HepG2 (cell line): ENCODE measurements at regions not wholly inside any gene's neighbourhood (a gene's known extent, or its start where the extent isn't known, plus 50 kb on each side); places are given as distances from the start of the nearest gene placed in this dataset.

ENCODE experiments used
- ATAC-seq: fragments of 200-7000 bp; cut with Tn5 transposase; 3 replicates; pipeline ENCODE4 v1.9.1; 2020; ENCODE audit warnings: mild to moderate bottlenecking, moderate library complexity
- BruUV-seq: library from RNA; stranded (reverse); fragments of 400-500 nt; replicated peaks from 2 replicates; lab custom pipeline; 2021; lab: Mats Ljungman, UMichigan
- CTCF ChIA-PET: fragments of 300-600 bp; formaldehyde crosslinking; extraction: SDS; loops from one replicate; lab custom pipeline; 2021; ENCODE audit warnings: low total read pairs, inconsistent platforms, low intra/inter-chr PET ratio; lab: Yijun Ruan, JAX
- POLR2A ChIA-PET: fragments of 350-600 bp; sonication (Branson Sonifier 250); formaldehyde crosslinking; loops from one replicate; lab custom pipeline; 2020; ENCODE audit warnings: antibody characterized with exemption, inconsistent platforms; lab: Yijun Ruan, JAX
- DNase-seq: peaks from one replicate; pipeline ENCODE4 v3.0.0-alpha.2; 2015; ENCODE audit warnings: low spot score
- FAIRE-seq: peaks from 3 replicates; lab custom pipeline; 2011; peaks lifted over from hg19 to GRCh38; lab: Jason Lieb, UNC
- H2AFZ ChIP-seq: one replicate; pipeline ENCODE4 v1.6.1; 2011; ENCODE audit warnings: low read length, inconsistent platforms
- H3K27ac ChIP-seq: fragments of 300-600 bp; 3 replicates; pipeline ENCODE4 v1.8.0; 2011; ENCODE audit warnings: mixed run types, mild to moderate bottlenecking, mixed read lengths, low read length, inconsistent platforms; ENCODE audit not compliant: insufficient read depth; ENCODE audit errors: extremely low read length
- H3K27me3 ChIP-seq, 2 experiments: fragments of 200-600 bp in 1 of 2; 2 replicates in 1 of 2; 3 replicates in 1 of 2; pipeline versions ENCODE4 v1.6.0 to v1.8.0; 2011; ENCODE audit warnings: low read length in 2 of 2, mild to moderate bottlenecking in 2 of 2, moderate library complexity in 2 of 2, inconsistent platforms in 1 of 2; ENCODE audit not compliant: insufficient read depth in 2 of 2, control insufficient read depth in 1 of 2
- H3K36me3 ChIP-seq, 2 experiments: fragments of 200-600 bp in 1 of 2; replicated peaks in 1 of 2; 2 replicates in 1 of 2; 3 replicates in 1 of 2; pipeline versions ENCODE4 v1.5.1 to v1.8.0; 2011; ENCODE audit warnings: low read length in 2 of 2, inconsistent platforms in 1 of 2; ENCODE audit not compliant: insufficient read depth in 2 of 2, control insufficient read depth in 1 of 2
- H3K4me1 ChIP-seq: 2 replicates; pipeline ENCODE4 v1.5.1; 2012; ENCODE audit warnings: low read length, inconsistent platforms; ENCODE audit not compliant: insufficient read depth
- H3K4me2 ChIP-seq: 2 replicates; pipeline ENCODE4 v1.6.0; 2011; ENCODE audit warnings: low read depth, low read length, inconsistent platforms
- H3K4me3 ChIP-seq, 3 experiments: fragments of 200-600 bp in 1 of 3; sonication (generic), shearing (Covaris generic) in 1 of 3; replicated peaks in 1 of 3; 2 replicates each; pipeline ENCODE4 v1.5.1; 2011 to 2016; ENCODE audit warnings: low read length in 3 of 3, inconsistent platforms in 2 of 3, low read depth in 2 of 3, mild to moderate bottlenecking in 2 of 3, control low read depth in 1 of 3, mixed read lengths in 1 of 3; ENCODE audit not compliant: insufficient read depth in 1 of 3
- H3K79me2 ChIP-seq: one replicate; pipeline ENCODE4 v1.6.1; 2011; ENCODE audit warnings: low read length, inconsistent platforms; ENCODE audit not compliant: insufficient read depth
- H3K9ac ChIP-seq: 2 replicates; pipeline ENCODE4 v1.6.0; 2011; ENCODE audit warnings: mild to moderate bottlenecking, low read depth, low read length, inconsistent platforms; ENCODE audit not compliant: insufficient read depth
- H3K9me3 ChIP-seq: 2 replicates; pipeline ENCODE4 v1.5.1; 2012; ENCODE audit warnings: mild to moderate bottlenecking, low read length
- H4K20me1 ChIP-seq: 2 replicates; pipeline ENCODE4 v1.6.0; 2011; ENCODE audit warnings: inconsistent platforms, mild to moderate bottlenecking, low read length, moderate library complexity; ENCODE audit not compliant: insufficient read depth
- ARNTL ChIP-seq: sonication (generic); formaldehyde crosslinking; IDR thresholded peaks from 2 replicates; pipeline ENCODE4 v1.4.0; 2020; ENCODE audit warnings: mild to moderate bottlenecking, missing genetic modification reagents
- ZNF235 ChIP-seq: sonication (generic); formaldehyde crosslinking; IDR thresholded peaks from 2 replicates; pipeline ENCODE4 v1.8.1; 2023; ENCODE audit warnings: mild to moderate bottlenecking, missing genetic modification reagents, borderline replicate concordance
- ZNF30 ChIP-seq: sonication (generic); formaldehyde crosslinking; IDR thresholded peaks from 2 replicates; pipeline ENCODE4 v1.5.0; 2020; ENCODE audit warnings: mild to moderate bottlenecking, missing genetic modification reagents
- ZNF34 ChIP-seq: sonication (generic); formaldehyde crosslinking; IDR thresholded peaks from 2 replicates; pipeline ENCODE4 v1.4.0; 2020; ENCODE audit warnings: mild to moderate bottlenecking, missing genetic modification reagents, borderline replicate concordance
- ZNF792 ChIP-seq: IDR thresholded peaks from 2 replicates; pipeline ENCODE4 v1.6.1; 2016
- WGBS: methylation state at CpG from one replicate; pipeline ENCODE4 v1.1.6; 2017; ENCODE audit warnings: low lambda C conversion rate; 5-methylcytosine and 5-hydroxymethylcytosine counted together
- in situ Hi-C: cut with HindIII; loops from 2 replicates; pipeline ENCODE4 v1.10.0; 2017; ENCODE audit warnings: low pct_unique_long_range_greater_than_20kb; ENCODE audit not compliant: extremely low pct_ligation_motif_present
- intact Hi-C: fragments of 100-400 bp; cut with micrococcal nuclease; formaldehyde crosslinking; loops from one replicate; pipeline ENCODE4 v1.10.0; 2022; ENCODE audit not compliant: unreplicated experiment
- TF ChIP-seq, protein P1 (sequence below): sonication (generic); formaldehyde crosslinking; IDR thresholded peaks from 2 replicates; pipeline ENCODE4 v1.4.0; 2020; ENCODE audit warnings: missing genetic modification reagents, borderline replicate concordance
- TF ChIP-seq, protein P2 (sequence below): sonication (generic); formaldehyde crosslinking; IDR thresholded peaks from 2 replicates; pipeline ENCODE4 v1.4.0; 2020; ENCODE audit warnings: missing genetic modification reagents
- TF ChIP-seq, protein P3 (sequence below), 2 experiments: IDR thresholded peaks; 2 replicates each; pipeline ENCODE4 v1.6.1; 2011 to 2012; ENCODE audit warnings: low read length in 2 of 2, borderline replicate concordance in 1 of 2, low read depth in 1 of 2, mild to moderate bottlenecking in 1 of 2, moderate library complexity in 1 of 2

DNA sequence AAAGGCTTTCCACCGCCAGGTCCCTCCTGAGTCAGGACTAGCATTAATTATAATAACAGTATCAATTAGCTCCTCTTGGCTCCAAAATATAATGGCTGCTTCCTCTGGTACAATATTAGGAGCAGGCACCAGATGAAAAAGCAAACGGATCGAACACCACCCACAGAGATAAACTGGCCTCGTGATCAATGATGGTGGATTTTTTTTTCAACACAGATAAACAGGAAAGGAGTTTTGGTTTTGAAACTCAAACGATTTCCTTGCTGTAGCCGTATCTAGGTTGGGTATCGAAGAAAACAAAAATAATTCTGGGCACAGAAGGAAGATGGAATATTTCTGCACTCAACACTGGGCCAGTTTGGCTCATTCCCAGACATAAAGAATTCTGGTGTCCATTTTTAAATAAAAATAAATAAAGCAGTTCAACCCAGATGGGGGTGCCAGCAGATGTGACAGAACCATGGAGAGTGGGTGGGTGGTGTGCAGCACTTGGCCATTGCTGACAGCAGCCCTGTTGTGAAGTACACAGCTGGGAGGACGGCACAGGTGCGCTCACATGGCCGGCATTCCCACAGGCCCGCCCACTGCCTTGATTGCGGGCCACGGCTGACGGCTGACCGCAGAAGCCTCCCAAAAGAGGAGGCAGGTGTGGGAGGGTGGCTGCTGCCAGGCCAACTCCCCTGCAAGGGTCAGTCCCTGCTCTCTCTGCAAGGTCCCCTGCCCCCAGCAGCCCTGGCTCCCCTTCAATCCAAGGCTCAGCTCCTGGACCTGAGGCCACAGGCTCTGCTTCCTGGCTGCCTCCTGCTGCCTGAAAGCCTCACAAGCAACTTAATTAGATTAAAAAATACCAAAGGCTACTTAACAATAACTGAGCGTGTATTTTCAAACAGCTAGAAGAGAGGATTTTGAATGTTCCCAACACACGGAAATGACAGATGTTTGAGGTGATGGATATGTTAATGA is 351.9 kb upstream of the ID2 start:
- Histone ChIP-seq H3K4me2 (no peak overlapping the region), H3K27ac (no peak overlapping the region), H3K27me3 (peaks cover 0 to 9% of the 10 kb centered on the region in 2 experiments; a peak in 2 of 5 replicates), H2AFZ (no peak overlapping the region), H3K4me1 (peaks cover 5% of the 10 kb centered on the region; the same call in 1 of the 2 replicates), H3K4me3 (no peak overlapping the region), H3K9me3 (no peaks in the 10 kb centered on the region), H4K20me1 (no peaks in the 10 kb centered on the region), H3K79me2 (no peaks in the 10 kb centered on the region), H3K36me3 (no peaks in the 10 kb centered on the region), H3K9ac (no peak overlapping the region)
- FAIRE-seq (no peak), DNase-seq (no peak), ATAC-seq (no peak)
- intact Hi-C loops (no loop called here), in situ Hi-C loops (no loop called here)
- POLR2A ChIA-PET, result no interaction called here
- CTCF ChIA-PET, result no interaction called here
- WGBS, result 50% methylated on average over 10 of the region's 17 CpGs
- no TSS peak for BruUV-seq
- no peak for TF ChIP-seq ZNF30 (CRISPR knock-in tag)
- TF ChIP-seq, protein P1, sequence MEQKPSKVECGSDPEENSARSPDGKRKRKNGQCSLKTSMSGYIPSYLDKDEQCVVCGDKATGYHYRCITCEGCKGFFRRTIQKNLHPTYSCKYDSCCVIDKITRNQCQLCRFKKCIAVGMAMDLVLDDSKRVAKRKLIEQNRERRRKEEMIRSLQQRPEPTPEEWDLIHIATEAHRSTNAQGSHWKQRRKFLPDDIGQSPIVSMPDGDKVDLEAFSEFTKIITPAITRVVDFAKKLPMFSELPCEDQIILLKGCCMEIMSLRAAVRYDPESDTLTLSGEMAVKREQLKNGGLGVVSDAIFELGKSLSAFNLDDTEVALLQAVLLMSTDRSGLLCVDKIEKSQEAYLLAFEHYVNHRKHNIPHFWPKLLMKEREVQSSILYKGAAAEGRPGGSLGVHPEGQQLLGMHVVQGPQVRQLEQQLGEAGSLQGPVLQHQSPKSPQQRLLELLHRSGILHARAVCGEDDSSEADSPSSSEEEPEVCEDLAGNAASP (CRISPR knock-in tag), result no peak
- no peak for TF ChIP-seq ARNTL
- TF ChIP-seq, protein P2, sequence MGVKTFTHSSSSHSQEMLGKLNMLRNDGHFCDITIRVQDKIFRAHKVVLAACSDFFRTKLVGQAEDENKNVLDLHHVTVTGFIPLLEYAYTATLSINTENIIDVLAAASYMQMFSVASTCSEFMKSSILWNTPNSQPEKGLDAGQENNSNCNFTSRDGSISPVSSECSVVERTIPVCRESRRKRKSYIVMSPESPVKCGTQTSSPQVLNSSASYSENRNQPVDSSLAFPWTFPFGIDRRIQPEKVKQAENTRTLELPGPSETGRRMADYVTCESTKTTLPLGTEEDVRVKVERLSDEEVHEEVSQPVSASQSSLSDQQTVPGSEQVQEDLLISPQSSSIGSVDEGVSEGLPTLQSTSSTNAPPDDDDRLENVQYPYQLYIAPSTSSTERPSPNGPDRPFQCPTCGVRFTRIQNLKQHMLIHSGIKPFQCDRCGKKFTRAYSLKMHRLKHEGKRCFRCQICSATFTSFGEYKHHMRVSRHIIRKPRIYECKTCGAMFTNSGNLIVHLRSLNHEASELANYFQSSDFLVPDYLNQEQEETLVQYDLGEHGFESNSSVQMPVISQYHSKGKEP, result no peak
- no peak for TF ChIP-seq ZNF235 (CRISPR knock-in tag)
- TF ChIP-seq, protein P3, sequence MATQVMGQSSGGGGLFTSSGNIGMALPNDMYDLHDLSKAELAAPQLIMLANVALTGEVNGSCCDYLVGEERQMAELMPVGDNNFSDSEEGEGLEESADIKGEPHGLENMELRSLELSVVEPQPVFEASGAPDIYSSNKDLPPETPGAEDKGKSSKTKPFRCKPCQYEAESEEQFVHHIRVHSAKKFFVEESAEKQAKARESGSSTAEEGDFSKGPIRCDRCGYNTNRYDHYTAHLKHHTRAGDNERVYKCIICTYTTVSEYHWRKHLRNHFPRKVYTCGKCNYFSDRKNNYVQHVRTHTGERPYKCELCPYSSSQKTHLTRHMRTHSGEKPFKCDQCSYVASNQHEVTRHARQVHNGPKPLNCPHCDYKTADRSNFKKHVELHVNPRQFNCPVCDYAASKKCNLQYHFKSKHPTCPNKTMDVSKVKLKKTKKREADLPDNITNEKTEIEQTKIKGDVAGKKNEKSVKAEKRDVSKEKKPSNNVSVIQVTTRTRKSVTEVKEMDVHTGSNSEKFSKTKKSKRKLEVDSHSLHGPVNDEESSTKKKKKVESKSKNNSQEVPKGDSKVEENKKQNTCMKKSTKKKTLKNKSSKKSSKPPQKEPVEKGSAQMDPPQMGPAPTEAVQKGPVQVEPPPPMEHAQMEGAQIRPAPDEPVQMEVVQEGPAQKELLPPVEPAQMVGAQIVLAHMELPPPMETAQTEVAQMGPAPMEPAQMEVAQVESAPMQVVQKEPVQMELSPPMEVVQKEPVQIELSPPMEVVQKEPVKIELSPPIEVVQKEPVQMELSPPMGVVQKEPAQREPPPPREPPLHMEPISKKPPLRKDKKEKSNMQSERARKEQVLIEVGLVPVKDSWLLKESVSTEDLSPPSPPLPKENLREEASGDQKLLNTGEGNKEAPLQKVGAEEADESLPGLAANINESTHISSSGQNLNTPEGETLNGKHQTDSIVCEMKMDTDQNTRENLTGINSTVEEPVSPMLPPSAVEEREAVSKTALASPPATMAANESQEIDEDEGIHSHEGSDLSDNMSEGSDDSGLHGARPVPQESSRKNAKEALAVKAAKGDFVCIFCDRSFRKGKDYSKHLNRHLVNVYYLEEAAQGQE (IDR thresholded peaks at IDR 0.05; ENCODE audit: borderline replicate concordance in 1 of 2, low read depth in 1 of 2, low read length in 2 of 2), result no peak
- TF ChIP-seq ZNF792, result no peak
- TF ChIP-seq ZNF34 (CRISPR knock-in tag), result no peak
